ENCODE measurements at regions not wholly inside any gene's neighbourhood (a gene's known extent, or its start where the extent isn't known, plus 50 kb on each side); places are given as distances from the start of the nearest gene placed in this dataset.

GRCh38 chr13:33911521-33911920 is 93.6 kb downstream of the RFC3 start:
- Histone ChIP-seq H4K91ac (ENCODE audit: insufficient read length, low read depth, low read length) (no peak overlapping the region), H3K79me2 (ENCODE audit: insufficient read depth, low read length) (no peaks in the 10 kb centered on the region), H2BK20ac (ENCODE audit: low read depth, low read length, poor library complexity, severe bottlenecking) (no peak overlapping the region), H3K27me3 (ENCODE audit: insufficient read depth, low read length) (no peaks in the 10 kb centered on the region), H3K4me1 (ENCODE audit: insufficient read depth, low read length) (no peaks in the 10 kb centered on the region), H3K18ac (ENCODE audit: insufficient read length, low read depth, low read length) (no peak overlapping the region), H3K14ac (ENCODE audit: insufficient read depth, low read length) (no peak overlapping the region), H3K9ac (ENCODE audit: extremely low read depth, insufficient read length, low read length) (no peak overlapping the region), H3K4ac (ENCODE audit: low read depth, low read length) (no peak overlapping the region), H2BK15ac (ENCODE audit: low read depth, low read length) (no peak overlapping the region), H2BK12ac (ENCODE audit: insufficient read length, low read depth, low read length) (no peak overlapping the region), H3K56ac (ENCODE audit: insufficient read length, low read depth, low read length) (no peak overlapping the region), H3K27ac (ENCODE audit: insufficient read length, low read depth, low read length) (no peak overlapping the region), H4K5ac (ENCODE audit: insufficient read length, low read depth, low read length) (no peak overlapping the region), H3K4me2 (ENCODE audit: insufficient read depth, insufficient read length, low read length) (no peak overlapping the region), H3T11ph (ENCODE audit: low read length) (no peak overlapping the region), H3K23me2 (ENCODE audit: insufficient read length, low read depth, low read length, poor library complexity, severe bottlenecking) (no peaks in the 10 kb centered on the region), H4K8ac (replicated peaks; ENCODE audit: insufficient read length, low read depth, low read length) (no peak overlapping the region), H2BK120ac (ENCODE audit: low read depth, low read length, poor library complexity, severe bottlenecking) (no peak overlapping the region), H3K79me1 (ENCODE audit: insufficient read depth, low read depth, low read length, poor library complexity, severe bottlenecking) (no peaks in the 10 kb centered on the region), H3K23ac (ENCODE audit: insufficient read length, low read depth, low read length) (no peak overlapping the region), H2AK5ac (ENCODE audit: insufficient read length, low read length) (no peak overlapping the region), H2BK5ac (ENCODE audit: insufficient read length, low read length) (no peak overlapping the region), H3K9me3 (ENCODE audit: control insufficient read depth, low read depth, low read length) (no peaks in the 10 kb centered on the region), H2AFZ (ENCODE audit: low read length) (no peak overlapping the region), H4K20me1 (ENCODE audit: control insufficient read depth, insufficient read depth, insufficient read length) (no peaks in the 10 kb centered on the region)
- no peaks in the 10 kb centered on the region for H3K27me3 Mint-ChIP-seq (ENCODE audit: low read depth)
- H3K36me3 Mint-ChIP-seq (ENCODE audit: insufficient read depth in 1 of 3, low read depth in 3 of 3) = no peaks in the 10 kb centered on the region
- H3K27ac Mint-ChIP-seq = peak overlapping the region in 1 of 3 experiments; percentile 45; a peak in 1 of 7 replicates
- no peak for TF ChIP-seq CTCF (conservative IDR thresholded peaks at IDR 0.05)
- WGBS (ENCODE audit: extremely low coverage, insufficient read length, low lambda C conversion rate) = no CpG with 5 or more reads among the region's 3 CpGs
- DNase-seq = no peak
- H3K4me1 Mint-ChIP-seq = no peaks in the 10 kb centered on the region
- no peak overlapping the region for H3K4me3 Mint-ChIP-seq
- no peaks in the 10 kb centered on the region for H3K9me3 Mint-ChIP-seq

All from H9 (cell line).